Kidney (tissue), 13 donors: ENCODE measurements at regions not wholly inside any gene's neighbourhood (a gene's known extent, or its start where the extent isn't known, plus 50 kb on each side); places are given as distances from the start of the nearest gene placed in this dataset.

ENCODE experiments used
- DNase-seq, 5 donors: peaks; one replicate each; pipeline ENCODE4 v3.0.0-alpha.2; 2013 to 2020
- FAIRE-seq: peaks from 2 replicates; lab custom pipeline; 2012; peaks lifted over from hg19 to GRCh38; lab: Jason Lieb, UNC
- H3K27ac ChIP-seq, 2 donors: one replicate each; pipeline ENCODE4 v1.7.0; 2013; ENCODE audit warnings: low read depth in 2 of 2, low read length in 2 of 2, inconsistent platforms in 1 of 2
- H3K27me3 ChIP-seq: one replicate; pipeline ENCODE4 v1.7.1; 2013; ENCODE audit warnings: low read length, inconsistent platforms; ENCODE audit not compliant: control insufficient read depth, insufficient read depth
- H3K36me3 ChIP-seq, 3 donors: one replicate each; pipeline versions ENCODE4 v1.7.0 to v1.7.1; 2013; ENCODE audit warnings: low read length in 3 of 3, control low read depth in 1 of 3, inconsistent platforms in 1 of 3; ENCODE audit not compliant: insufficient read depth in 3 of 3, control insufficient read depth in 2 of 3
- H3K4me1 ChIP-seq, 3 donors: one replicate each; pipeline versions ENCODE4 v1.7.0 to v1.7.1; 2013; ENCODE audit warnings: low read length in 3 of 3, inconsistent platforms in 1 of 3, low read depth in 1 of 3; ENCODE audit not compliant: control insufficient read depth in 2 of 3, insufficient read depth in 2 of 3
- H3K4me3 ChIP-seq, 3 donors: one replicate each; pipeline versions ENCODE4 v1.7.0 to v1.8.1; 2013; ENCODE audit warnings: low read length in 3 of 3, control low read depth in 1 of 3, inconsistent platforms in 1 of 3
- H3K9ac ChIP-seq, 3 donors: one replicate each; pipeline versions ENCODE4 v1.7.0 to v1.7.1; 2013; ENCODE audit warnings: low read length in 3 of 3, control low read depth in 1 of 3, inconsistent platforms in 1 of 3
- H3K9me3 ChIP-seq, 3 donors: one replicate each; pipeline versions ENCODE4 v1.7.0 to v1.7.1; 2013; ENCODE audit warnings: low read length in 3 of 3, control low read depth in 1 of 3, inconsistent platforms in 1 of 3; ENCODE audit not compliant: control insufficient read depth in 2 of 3, insufficient read depth in 1 of 3
- intact Hi-C: fragments of 100-400 bp; cut with DNase I; formaldehyde crosslinking; loops from one replicate; pipeline ENCODE4 v1.11.1; 2022
- TF ChIP-seq, protein P1 (sequence below): IDR thresholded peaks from 3 replicates; pipeline ENCODE4 v1.5.1; 2012; ENCODE audit warnings: mild to moderate bottlenecking, moderate library complexity, borderline replicate concordance; ENCODE audit not compliant: insufficient read depth; ENCODE audit errors: extremely low read depth
- donor health status: control.
- donor health status: control.
- donor health status: control.
- donor health status: control.
- donor health status: control.
- donor health status: DM: yes; HTN: yes; CAD: no.
- donor health status: Normal renal cell carcinoma (clear cell type).

- TF ChIP-seq, protein P1, sequence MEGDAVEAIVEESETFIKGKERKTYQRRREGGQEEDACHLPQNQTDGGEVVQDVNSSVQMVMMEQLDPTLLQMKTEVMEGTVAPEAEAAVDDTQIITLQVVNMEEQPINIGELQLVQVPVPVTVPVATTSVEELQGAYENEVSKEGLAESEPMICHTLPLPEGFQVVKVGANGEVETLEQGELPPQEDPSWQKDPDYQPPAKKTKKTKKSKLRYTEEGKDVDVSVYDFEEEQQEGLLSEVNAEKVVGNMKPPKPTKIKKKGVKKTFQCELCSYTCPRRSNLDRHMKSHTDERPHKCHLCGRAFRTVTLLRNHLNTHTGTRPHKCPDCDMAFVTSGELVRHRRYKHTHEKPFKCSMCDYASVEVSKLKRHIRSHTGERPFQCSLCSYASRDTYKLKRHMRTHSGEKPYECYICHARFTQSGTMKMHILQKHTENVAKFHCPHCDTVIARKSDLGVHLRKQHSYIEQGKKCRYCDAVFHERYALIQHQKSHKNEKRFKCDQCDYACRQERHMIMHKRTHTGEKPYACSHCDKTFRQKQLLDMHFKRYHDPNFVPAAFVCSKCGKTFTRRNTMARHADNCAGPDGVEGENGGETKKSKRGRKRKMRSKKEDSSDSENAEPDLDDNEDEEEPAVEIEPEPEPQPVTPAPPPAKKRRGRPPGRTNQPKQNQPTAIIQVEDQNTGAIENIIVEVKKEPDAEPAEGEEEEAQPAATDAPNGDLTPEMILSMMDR = no peak
- intact Hi-C loops = no loop called here
- H3K36me3 ChIP-seq = no peaks in the 10 kb centered on the region
- H3K9ac ChIP-seq = no peak overlapping the region
- no peak overlapping the region for H3K4me3 ChIP-seq
- no peak overlapping the region for H3K27ac ChIP-seq
- no peaks in the 10 kb centered on the region for H3K9me3 ChIP-seq
- H3K27me3 ChIP-seq = no peaks in the 10 kb centered on the region
- no peak for DNase-seq
- H3K4me1 ChIP-seq = no peaks in the 10 kb centered on the region
- no peak for FAIRE-seq
Observed at GRCh38 chr12:18183141-18183540, 78.2 kb upstream of the PIK3C2G start.

DNA sequence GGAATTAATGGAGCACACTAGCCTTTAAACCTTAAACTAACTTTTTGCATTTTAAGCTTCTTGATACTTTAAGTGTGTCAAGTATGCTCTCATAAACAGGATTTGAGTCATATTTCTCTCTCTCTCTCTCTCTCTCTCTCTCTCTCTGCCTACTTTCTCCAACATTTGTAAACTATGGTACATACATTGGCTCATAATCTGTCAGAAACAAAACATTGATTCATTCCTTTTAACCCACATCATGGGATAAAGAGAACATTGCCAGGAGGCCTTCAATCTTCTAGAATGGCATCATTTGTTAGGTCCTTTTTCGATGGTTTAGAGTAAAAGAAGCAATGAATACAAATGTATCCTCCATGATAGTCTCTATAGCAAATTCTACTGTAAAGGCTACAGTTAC lies 81.6 kb upstream of the RERGL start:
- peaks cover 0 to 10% (median 0%) of the 10 kb centered on the region in 3 donors for H3K9me3 ChIP-seq

DNA sequence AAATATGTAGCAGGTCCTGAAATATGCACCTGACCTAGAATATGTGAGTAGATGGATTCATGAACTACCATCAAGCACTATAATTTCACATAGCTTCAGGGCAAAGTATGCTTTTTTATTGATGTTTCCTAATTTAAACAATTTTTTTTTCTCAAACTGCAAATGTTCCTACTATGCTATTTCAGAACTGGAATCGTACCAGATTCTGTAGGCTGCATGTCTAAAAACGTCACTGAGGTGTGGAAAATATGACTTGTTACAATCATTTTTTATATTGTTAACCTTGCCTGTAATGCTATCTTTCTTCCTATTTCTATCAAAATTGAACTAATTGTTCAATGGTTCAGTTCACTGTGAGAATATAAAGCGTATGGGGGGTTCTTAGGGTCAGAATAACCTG lies 78.0 kb upstream of the RERGL start:
- intact Hi-C loops = no loop called here
- no peak for FAIRE-seq

More for the DNA sequence above, 81.6 kb upstream of the RERGL start:
- Histone ChIP-seq H3K4me1 (no peaks in the 10 kb centered on the region), H3K9ac (no peak overlapping the region), H3K4me3 (no peak overlapping the region), H3K36me3 (no peaks in the 10 kb centered on the region), H3K27me3 (no peaks in the 10 kb centered on the region), H3K27ac (no peak overlapping the region)
- intact Hi-C loops = no loop called here
- DNase-seq (no peak), FAIRE-seq (no peak)
- TF ChIP-seq, protein P1 = no peak

More for the DNA sequence above, 78.0 kb upstream of the RERGL start:
- no peak overlapping the region for H3K4me3 ChIP-seq
- no peaks in the 10 kb centered on the region for H3K36me3 ChIP-seq
- no peak overlapping the region for H3K27ac ChIP-seq
- H3K9me3 ChIP-seq = peaks cover 0 to 5% (median 0%) of the 10 kb centered on the region in 3 donors
- no peak overlapping the region for H3K9ac ChIP-seq
- TF ChIP-seq, protein P1 = no peak
- peaks cover 0 to 5% (median 4%) of the 10 kb centered on the region in 3 donors for H3K4me1 ChIP-seq
- no peaks in the 10 kb centered on the region for H3K27me3 ChIP-seq
- no peak for DNase-seq
